C4-2B (cell line): ENCODE measurements at regions not wholly inside any gene's neighbourhood (a gene's known extent, or its start where the extent isn't known, plus 50 kb on each side); places are given as distances from the start of the nearest gene placed in this dataset.

Experiments
- ZFX ChIP-seq: fragments of 450-650 bp; IDR thresholded peaks from 2 replicates; pipeline ENCODE4 v1.6.1; 2017
- TF ChIP-seq, protein P1 (sequence below): fragments of 450-650 bp; conservative IDR thresholded peaks from 2 replicates; pipeline ENCODE4 v1.5.1; 2017; ENCODE audit warnings: mild to moderate bottlenecking

- TF ChIP-seq, protein P1, sequence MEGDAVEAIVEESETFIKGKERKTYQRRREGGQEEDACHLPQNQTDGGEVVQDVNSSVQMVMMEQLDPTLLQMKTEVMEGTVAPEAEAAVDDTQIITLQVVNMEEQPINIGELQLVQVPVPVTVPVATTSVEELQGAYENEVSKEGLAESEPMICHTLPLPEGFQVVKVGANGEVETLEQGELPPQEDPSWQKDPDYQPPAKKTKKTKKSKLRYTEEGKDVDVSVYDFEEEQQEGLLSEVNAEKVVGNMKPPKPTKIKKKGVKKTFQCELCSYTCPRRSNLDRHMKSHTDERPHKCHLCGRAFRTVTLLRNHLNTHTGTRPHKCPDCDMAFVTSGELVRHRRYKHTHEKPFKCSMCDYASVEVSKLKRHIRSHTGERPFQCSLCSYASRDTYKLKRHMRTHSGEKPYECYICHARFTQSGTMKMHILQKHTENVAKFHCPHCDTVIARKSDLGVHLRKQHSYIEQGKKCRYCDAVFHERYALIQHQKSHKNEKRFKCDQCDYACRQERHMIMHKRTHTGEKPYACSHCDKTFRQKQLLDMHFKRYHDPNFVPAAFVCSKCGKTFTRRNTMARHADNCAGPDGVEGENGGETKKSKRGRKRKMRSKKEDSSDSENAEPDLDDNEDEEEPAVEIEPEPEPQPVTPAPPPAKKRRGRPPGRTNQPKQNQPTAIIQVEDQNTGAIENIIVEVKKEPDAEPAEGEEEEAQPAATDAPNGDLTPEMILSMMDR = no peak
- no peak for TF ChIP-seq ZFX
Observed at GRCh38 chr20:10843146-10843711, 169.4 kb upstream of the JAG1 start.
